Type B pancreatic cell (in vitro differentiated cells): ENCODE measurements at regions not wholly inside any gene's neighbourhood (a gene's known extent, or its start where the extent isn't known, plus 50 kb on each side); places are given as distances from the start of the nearest gene placed in this dataset.
A peak's percentile ranks its signal among the peaks of the same experiment; 100 is the strongest.

Experiments used
- DNase-seq: peaks from one replicate; pipeline ENCODE4 v3.0.0; 2021; ENCODE audit warnings: mixed read lengths; ENCODE audit not compliant: unreplicated experiment; ENCODE audit errors: extremely low spot score
- H3K27ac Mint-ChIP-seq: 2 replicates; pipeline ENCODE4 v1.8.0; 2021; ENCODE audit warnings: mild to moderate bottlenecking, mixed read lengths
- H3K27me3 Mint-ChIP-seq: 2 replicates; pipeline ENCODE4 v1.8.0; 2021; ENCODE audit warnings: mixed read lengths
- H3K36me3 Mint-ChIP-seq: 2 replicates; pipeline ENCODE4 v1.8.0; 2021; ENCODE audit warnings: mixed read lengths
- H3K4me1 Mint-ChIP-seq: one replicate; pipeline ENCODE4 v1.8.0; 2021; ENCODE audit warnings: mixed read lengths; ENCODE audit not compliant: unreplicated experiment
- H3K4me3 Mint-ChIP-seq: 2 replicates; pipeline ENCODE4 v1.8.0; 2021; ENCODE audit warnings: mild to moderate bottlenecking, mixed read lengths
- H3K9me3 Mint-ChIP-seq: 2 replicates; pipeline ENCODE4 v1.8.0; 2021; ENCODE audit warnings: mixed read lengths
- TF ChIP-seq, protein P1 (sequence below): fragments of 200-600 bp; sonication (generic); conservative IDR thresholded peaks from 2 replicates; pipeline ENCODE4 v1.5.0; 2021; ENCODE audit warnings: antibody characterized with exemption, mild to moderate bottlenecking

DNA sequence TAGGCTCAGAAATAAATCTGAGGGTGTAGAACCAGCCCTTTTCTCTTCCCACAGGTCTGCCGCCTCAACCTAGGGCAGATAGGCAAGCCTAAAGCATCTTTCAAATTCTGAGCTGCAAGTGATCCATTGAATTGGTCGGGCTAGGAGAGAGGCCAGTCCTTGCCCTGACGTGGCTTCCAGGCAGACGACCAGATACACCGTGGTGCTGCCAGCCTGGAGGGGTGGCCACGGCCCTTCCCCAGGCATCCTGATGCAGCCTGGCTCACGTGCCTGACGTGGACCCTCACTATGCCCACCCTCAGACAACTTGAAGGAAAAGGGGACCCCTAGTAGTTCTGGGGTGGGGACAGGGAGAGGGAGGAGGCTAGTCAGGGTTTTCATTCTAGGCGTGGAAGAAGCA is 859.3 kb upstream of the KLHL1 start:
- Mint-ChIP-seq H3K27ac (no peak overlapping the region), H3K4me3 (no peak overlapping the region), H3K4me1 (no peaks in the 10 kb centered on the region), H3K27me3 (no peaks in the 10 kb centered on the region), H3K36me3 (no peaks in the 10 kb centered on the region), H3K9me3 (no peaks in the 10 kb centered on the region)
- DNase-seq: no peak
- TF ChIP-seq, protein P1, sequence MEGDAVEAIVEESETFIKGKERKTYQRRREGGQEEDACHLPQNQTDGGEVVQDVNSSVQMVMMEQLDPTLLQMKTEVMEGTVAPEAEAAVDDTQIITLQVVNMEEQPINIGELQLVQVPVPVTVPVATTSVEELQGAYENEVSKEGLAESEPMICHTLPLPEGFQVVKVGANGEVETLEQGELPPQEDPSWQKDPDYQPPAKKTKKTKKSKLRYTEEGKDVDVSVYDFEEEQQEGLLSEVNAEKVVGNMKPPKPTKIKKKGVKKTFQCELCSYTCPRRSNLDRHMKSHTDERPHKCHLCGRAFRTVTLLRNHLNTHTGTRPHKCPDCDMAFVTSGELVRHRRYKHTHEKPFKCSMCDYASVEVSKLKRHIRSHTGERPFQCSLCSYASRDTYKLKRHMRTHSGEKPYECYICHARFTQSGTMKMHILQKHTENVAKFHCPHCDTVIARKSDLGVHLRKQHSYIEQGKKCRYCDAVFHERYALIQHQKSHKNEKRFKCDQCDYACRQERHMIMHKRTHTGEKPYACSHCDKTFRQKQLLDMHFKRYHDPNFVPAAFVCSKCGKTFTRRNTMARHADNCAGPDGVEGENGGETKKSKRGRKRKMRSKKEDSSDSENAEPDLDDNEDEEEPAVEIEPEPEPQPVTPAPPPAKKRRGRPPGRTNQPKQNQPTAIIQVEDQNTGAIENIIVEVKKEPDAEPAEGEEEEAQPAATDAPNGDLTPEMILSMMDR: no peak

DNA sequence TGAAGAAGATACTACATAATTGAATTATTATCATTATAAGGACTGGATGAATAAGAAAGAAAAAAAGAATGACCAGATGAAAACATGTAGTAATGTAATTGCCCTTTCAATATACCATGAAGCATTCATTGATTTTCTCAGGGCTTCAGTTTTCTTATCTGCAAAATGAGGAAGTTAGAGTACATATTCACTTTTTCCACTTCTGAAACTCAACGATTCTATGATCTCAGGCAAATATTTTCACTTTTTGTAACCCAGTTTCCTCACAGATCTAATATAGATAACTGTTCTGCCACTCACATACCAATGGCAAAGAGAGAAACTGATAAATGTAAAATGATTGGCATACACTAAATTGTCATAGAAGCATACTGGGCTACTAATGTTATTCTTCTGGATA is 856.6 kb upstream of the KLHL1 start:
- H3K4me1 Mint-ChIP-seq: no peaks in the 10 kb centered on the region
- TF ChIP-seq, protein P1: no peak
- no peaks in the 10 kb centered on the region for H3K36me3 Mint-ChIP-seq
- H3K9me3 Mint-ChIP-seq: no peaks in the 10 kb centered on the region
- DNase-seq: no peak
- H3K4me3 Mint-ChIP-seq: no peak overlapping the region
- no peaks in the 10 kb centered on the region for H3K27me3 Mint-ChIP-seq
- H3K27ac Mint-ChIP-seq: no peak overlapping the region

DNA sequence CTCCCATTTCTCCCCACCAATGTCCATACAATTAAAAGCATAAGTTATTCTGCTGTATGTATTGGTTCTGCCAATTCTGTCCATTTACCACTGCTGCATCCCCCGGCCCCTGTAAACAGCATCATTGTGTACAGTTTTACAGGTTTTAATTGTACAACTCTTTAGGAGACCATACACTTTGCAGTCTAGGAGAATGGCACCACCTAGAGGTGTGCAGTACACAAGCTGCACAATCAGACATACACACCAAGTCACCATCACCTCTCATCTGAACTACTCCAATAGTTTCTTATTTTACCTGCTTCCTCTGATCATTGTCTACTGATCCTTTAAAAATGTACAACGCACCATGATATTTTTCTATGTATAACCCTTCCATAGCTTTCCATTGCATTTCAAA is 855.9 kb upstream of the KLHL1 start:
- no peak overlapping the region for H3K27ac Mint-ChIP-seq
- H3K4me1 Mint-ChIP-seq: no peaks in the 10 kb centered on the region
- H3K27me3 Mint-ChIP-seq: no peaks in the 10 kb centered on the region
- DNase-seq: no peak
- no peak overlapping the region for H3K4me3 Mint-ChIP-seq
- H3K9me3 Mint-ChIP-seq: no peaks in the 10 kb centered on the region
- no peaks in the 10 kb centered on the region for H3K36me3 Mint-ChIP-seq
- TF ChIP-seq, protein P1: peak; percentile 65

DNA sequence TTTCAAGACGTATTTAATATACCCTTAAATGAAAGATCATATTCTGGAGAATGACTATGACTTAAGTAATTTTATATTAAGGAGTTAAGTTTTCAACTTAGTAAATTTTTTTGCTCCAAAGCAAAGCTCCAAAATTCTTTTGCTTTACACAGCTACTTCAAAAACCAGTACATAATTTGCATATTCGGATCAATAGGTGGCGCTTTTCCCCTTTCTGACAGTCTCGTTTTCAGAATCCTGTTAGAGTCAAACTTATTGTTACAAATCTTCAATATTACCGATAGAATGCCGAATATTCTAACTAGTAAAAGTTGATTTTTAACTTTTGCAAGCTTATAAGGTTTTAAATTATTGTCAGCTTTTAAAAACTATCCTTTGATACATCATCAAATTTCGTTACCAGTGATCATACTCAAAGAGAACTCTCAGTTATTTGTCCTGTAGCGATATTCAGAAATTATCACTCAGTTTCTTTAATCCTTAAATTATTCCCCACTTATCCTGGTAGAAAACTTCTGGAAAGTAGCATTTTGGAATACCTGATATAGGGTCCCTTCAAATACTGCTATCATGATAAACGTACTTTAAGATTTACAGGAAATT is 852.7 kb upstream of the KLHL1 start:
- no peak overlapping the region for H3K27ac Mint-ChIP-seq
- no peaks in the 10 kb centered on the region for H3K27me3 Mint-ChIP-seq
- H3K4me1 Mint-ChIP-seq: no peaks in the 10 kb centered on the region
- no peak for DNase-seq
- no peak overlapping the region for H3K4me3 Mint-ChIP-seq
- no peaks in the 10 kb centered on the region for H3K9me3 Mint-ChIP-seq
- TF ChIP-seq, protein P1: peak; percentile 72
- H3K36me3 Mint-ChIP-seq: no peaks in the 10 kb centered on the region

DNA sequence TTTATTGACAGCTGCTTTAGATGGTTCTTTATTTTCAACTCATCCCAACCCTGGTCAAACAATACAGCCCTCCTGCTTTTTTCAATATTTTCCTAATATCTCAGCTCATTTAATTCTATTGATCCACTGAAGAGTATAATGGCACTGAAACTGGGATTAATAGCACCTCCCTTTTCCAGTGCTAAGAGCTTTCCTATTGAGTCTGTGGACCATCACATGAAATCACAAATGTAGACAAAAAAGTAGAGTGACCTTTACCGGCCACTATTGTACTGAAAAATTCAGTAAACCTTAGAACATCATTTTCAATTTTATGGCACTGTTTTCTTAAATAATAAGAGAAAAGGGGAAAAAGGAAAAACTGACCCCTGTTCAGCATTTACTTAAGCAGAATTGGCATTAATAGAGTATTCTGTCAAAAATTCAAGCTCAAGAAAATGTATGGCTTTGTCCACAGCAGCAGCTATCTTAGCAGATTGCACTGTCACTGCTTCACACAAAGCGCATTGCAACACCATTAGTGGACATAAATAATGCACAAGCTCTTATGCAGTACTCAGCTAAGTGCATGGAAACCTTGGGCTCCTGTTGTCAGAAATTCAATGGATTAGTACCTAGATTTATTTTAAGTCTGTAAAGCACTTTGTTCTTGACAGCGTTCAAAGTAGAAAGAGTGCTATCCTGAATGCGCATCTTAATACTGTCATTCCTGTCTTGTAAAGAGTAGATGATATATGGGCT is 851.0 kb upstream of the KLHL1 start:
- TF ChIP-seq, protein P1: no peak
- no peaks in the 10 kb centered on the region for H3K36me3 Mint-ChIP-seq
- no peaks in the 10 kb centered on the region for H3K27me3 Mint-ChIP-seq
- no peaks in the 10 kb centered on the region for H3K4me1 Mint-ChIP-seq
- DNase-seq: no peak
- H3K4me3 Mint-ChIP-seq: no peak overlapping the region
- no peak overlapping the region for H3K27ac Mint-ChIP-seq
- H3K9me3 Mint-ChIP-seq: no peaks in the 10 kb centered on the region
